HG03064 (cell line): ENCODE measurements at regions not wholly inside any gene's neighbourhood (a gene's known extent, or its start where the extent isn't known, plus 50 kb on each side); places are given as distances from the start of the nearest gene placed in this dataset.

Experiments
- ATAC-seq: cut with Tn5 transposase; IDR thresholded peaks from one replicate; pipeline ENCODE4 v1.9.1; 2021; ENCODE audit warnings: low read depth; ENCODE audit not compliant: unreplicated experiment

- no peak for ATAC-seq
These were observed 288.5 kb upstream of the NUDT12 start for GRCh38 chr5:103851091-103851490.

- no peak for ATAC-seq
These were observed 287.3 kb upstream of the NUDT12 start for GRCh38 chr5:103849934-103850333.

GRCh38 chr5:103847060-103847459 lies 284.5 kb upstream of the NUDT12 start:
- ATAC-seq, result no peak

- no peak for ATAC-seq
These were observed 280.3 kb upstream of the NUDT12 start for GRCh38 chr5:103842936-103843335.

- ATAC-seq, result no peak
These were observed 278.0 kb upstream of the NUDT12 start for GRCh38 chr5:103840600-103840999.

GRCh38 chr5:103834216-103834615 lies 271.6 kb upstream of the NUDT12 start:
- ATAC-seq, result no peak

- no peak for ATAC-seq
These were observed 267.0 kb upstream of the NUDT12 start for GRCh38 chr5:103829585-103829984.

- ATAC-seq, result no peak
These were observed 265.4 kb upstream of the NUDT12 start for GRCh38 chr5:103827976-103828375.

- ATAC-seq, result no peak
These were observed 258.8 kb upstream of the NUDT12 start for GRCh38 chr5:103821361-103821760.

- no peak for ATAC-seq
These were observed 246.0 kb upstream of the NUDT12 start for GRCh38 chr5:103808464-103809106.

GRCh38 chr5:103804711-103805110 lies 242.1 kb upstream of the NUDT12 start:
- ATAC-seq, result no peak

GRCh38 chr5:103801681-103802080 lies 239.1 kb upstream of the NUDT12 start:
- ATAC-seq, result no peak

- no peak for ATAC-seq
These were observed 238.3 kb upstream of the NUDT12 start for GRCh38 chr5:103800741-103801495.

- no peak for ATAC-seq
These were observed 231.1 kb upstream of the NUDT12 start for GRCh38 chr5:103793595-103794182.

- ATAC-seq, result no peak
These were observed 223.0 kb upstream of the NUDT12 start for GRCh38 chr5:103785569-103785968.

- ATAC-seq, result no peak
These were observed 221.1 kb upstream of the NUDT12 start for GRCh38 chr5:103783669-103784068.

- ATAC-seq, result no peak
These were observed 218.2 kb upstream of the NUDT12 start for GRCh38 chr5:103780794-103781193.

GRCh38 chr5:103774721-103775120 lies 212.1 kb upstream of the NUDT12 start:
- no peak for ATAC-seq

GRCh38 chr5:103772248-103772647 lies 209.7 kb upstream of the NUDT12 start:
- ATAC-seq, result no peak

GRCh38 chr5:103764403-103764802 lies 201.8 kb upstream of the NUDT12 start:
- ATAC-seq, result no peak

- no peak for ATAC-seq
These were observed 196.4 kb upstream of the NUDT12 start for GRCh38 chr5:103758996-103759395.

GRCh38 chr5:103755974-103756373 lies 193.4 kb upstream of the NUDT12 start:
- ATAC-seq, result no peak
